Bronchial epithelial cell (primary cell): ENCODE measurements at regions not wholly inside any gene's neighbourhood (a gene's known extent, or its start where the extent isn't known, plus 50 kb on each side); places are given as distances from the start of the nearest gene placed in this dataset.
A peak's percentile ranks its signal among the peaks of the same experiment; 100 is the strongest.

Source experiments
- DNase-seq: peaks from one replicate; pipeline ENCODE4 v3.0.0-alpha.2; 2010; ENCODE audit warnings: low read depth
- FAIRE-seq: peaks from 2 replicates; lab custom pipeline; 2011; peaks lifted over from hg19 to GRCh38; lab: Jason Lieb, UNC
- H3K27me3 ChIP-seq: 2 replicates; pipeline ENCODE4 v1.5.1; 2011; ENCODE audit warnings: low read length; ENCODE audit not compliant: control insufficient read depth, insufficient read depth
- H3K36me3 ChIP-seq: 2 replicates; pipeline ENCODE4 v1.5.1; 2011; ENCODE audit warnings: low read length; ENCODE audit not compliant: control insufficient read depth, insufficient read depth
- H3K4me3 ChIP-seq: 2 replicates; pipeline ENCODE4 v1.5.1; 2011; ENCODE audit warnings: mild to moderate bottlenecking, low read depth, low read length, control low read depth
- CTCF ChIP-seq: IDR thresholded peaks from 2 replicates; pipeline ENCODE4 v1.5.1; 2011; ENCODE audit warnings: mild to moderate bottlenecking, moderate library complexity, low read length, control low read depth, inconsistent platforms; ENCODE audit not compliant: insufficient read depth, severe bottlenecking

GRCh38 chr11:115942011-115942410 lies 437.8 kb upstream of the CADM1 start:
- no peak for DNase-seq
- FAIRE-seq = no peak
- Histone ChIP-seq H3K27me3 (no peaks in the 10 kb centered on the region), H3K4me3 (no peak overlapping the region), H3K36me3 (no peaks in the 10 kb centered on the region)
- no peak for TF ChIP-seq CTCF

GRCh38 chr11:115941481-115941993 lies 437.3 kb upstream of the CADM1 start:
- Histone ChIP-seq H3K4me3 (no peak overlapping the region), H3K27me3 (no peaks in the 10 kb centered on the region), H3K36me3 (no peaks in the 10 kb centered on the region)
- peak; percentile 42 for DNase-seq
- FAIRE-seq = no peak
- no peak for TF ChIP-seq CTCF

DNA sequence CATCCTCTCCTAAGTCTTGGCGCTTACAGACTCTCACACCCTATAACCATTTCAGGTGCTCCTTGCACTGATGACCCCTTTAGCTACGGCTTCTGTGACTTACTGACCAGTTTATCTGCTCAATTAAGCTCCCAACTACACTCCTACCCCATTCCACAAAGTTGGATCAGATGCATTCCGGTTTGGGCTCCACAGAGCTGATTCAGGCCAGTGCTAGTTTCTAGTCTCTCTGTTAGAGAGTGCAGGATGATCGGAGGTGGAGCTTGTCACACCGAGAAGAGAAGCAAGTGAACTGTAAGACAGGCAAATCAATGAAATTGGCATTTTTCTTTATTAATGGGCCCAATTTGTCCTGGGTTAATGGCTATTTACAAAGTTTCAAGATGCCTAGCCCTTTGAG lies 436.8 kb upstream of the CADM1 start:
- no peak overlapping the region for H3K4me3 ChIP-seq
- no peaks in the 10 kb centered on the region for H3K36me3 ChIP-seq
- DNase-seq (no peak), FAIRE-seq (no peak)
- no peak for TF ChIP-seq CTCF
- no peaks in the 10 kb centered on the region for H3K27me3 ChIP-seq

DNA sequence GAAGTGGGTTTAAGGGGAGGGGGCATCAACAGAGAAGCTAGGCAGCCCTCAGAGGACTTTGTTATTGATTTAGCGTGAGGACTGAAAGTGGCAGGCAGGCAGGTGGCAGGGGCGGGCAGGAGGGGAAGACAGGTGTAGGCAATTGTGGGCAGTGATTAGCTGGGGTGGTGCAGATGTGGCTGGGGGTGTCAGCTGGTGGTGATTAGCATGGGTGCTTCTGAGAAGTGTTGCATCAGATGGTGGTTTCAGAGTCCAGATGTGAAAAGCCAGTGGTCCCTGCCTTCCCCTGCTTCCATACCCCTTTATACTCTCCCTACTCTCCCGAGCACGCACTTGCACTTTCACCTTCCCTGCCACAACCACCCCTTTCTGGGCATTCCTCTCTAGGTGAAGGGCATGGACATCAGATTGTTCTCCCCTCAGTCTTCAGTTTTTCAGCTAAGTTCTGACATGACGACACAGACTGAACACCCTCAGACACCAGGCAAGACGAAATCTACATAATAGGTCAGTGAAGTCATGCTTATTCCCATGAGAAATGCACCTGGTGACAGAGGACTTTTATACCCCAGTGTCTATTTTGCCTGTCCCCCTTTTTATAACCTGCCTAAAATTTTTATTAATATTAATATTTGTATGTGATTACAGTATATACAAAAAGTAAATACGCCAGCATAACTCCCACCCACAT lies 435.7 kb upstream of the CADM1 start:
- DNase-seq = no peak
- no peak for TF ChIP-seq CTCF
- Histone ChIP-seq H3K36me3 (no peaks in the 10 kb centered on the region), H3K27me3 (no peaks in the 10 kb centered on the region), H3K4me3 (no peak overlapping the region)
- no peak for FAIRE-seq

- Histone ChIP-seq H3K36me3 (no peaks in the 10 kb centered on the region), H3K27me3 (no peaks in the 10 kb centered on the region), H3K4me3 (no peak overlapping the region)
- DNase-seq = no peak
- FAIRE-seq = no peak
- no peak for TF ChIP-seq CTCF
Measured at GRCh38 chr11:115939104-115939730, 435.0 kb upstream of the CADM1 start.

- H3K36me3 ChIP-seq = no peaks in the 10 kb centered on the region
- no peaks in the 10 kb centered on the region for H3K27me3 ChIP-seq
- FAIRE-seq (no peak), DNase-seq (no peak)
- no peak overlapping the region for H3K4me3 ChIP-seq
- TF ChIP-seq CTCF = no peak
Measured at GRCh38 chr11:115933564-115933963, 429.3 kb upstream of the CADM1 start.
